Endodermal cell (in vitro differentiated cells): ENCODE measurements at regions not wholly inside any gene's neighbourhood (a gene's known extent, or its start where the extent isn't known, plus 50 kb on each side); places are given as distances from the start of the nearest gene placed in this dataset.
"Not testable (repeated sequence)": the region's sequence is repeated elsewhere in the genome, so short reads cannot be mapped to it uniquely, and the experiment has no call there.

Experiments
- DNase-seq: peaks from one replicate; pipeline ENCODE4 v3.0.0-alpha.2; 2017
- H3K27ac ChIP-seq: 2 replicates; pipeline ENCODE4 v1.5.1; 2013; ENCODE audit warnings: mild to moderate bottlenecking, low read depth, low read length, moderate library complexity
- H3K27me3 ChIP-seq: 2 replicates; pipeline ENCODE4 v1.6.1; 2013; ENCODE audit warnings: mild to moderate bottlenecking, low read length, moderate library complexity; ENCODE audit not compliant: insufficient read depth, control insufficient read depth, poor library complexity, severe bottlenecking
- H3K36me3 ChIP-seq: 2 replicates; pipeline ENCODE4 v1.7.0; 2013; ENCODE audit warnings: mild to moderate bottlenecking, low read length, moderate library complexity; ENCODE audit not compliant: control insufficient read depth, insufficient read depth
- H3K4me1 ChIP-seq: one replicate; pipeline ENCODE4 v1.7.0; 2013; ENCODE audit warnings: low read length; ENCODE audit not compliant: control insufficient read depth, insufficient read depth
- H3K4me3 ChIP-seq: 2 replicates; pipeline ENCODE4 v1.5.1; 2013; ENCODE audit warnings: mild to moderate bottlenecking, low read length, moderate library complexity
- H3K9ac ChIP-seq: 2 replicates; pipeline ENCODE4 v1.6.1; 2013; ENCODE audit warnings: mild to moderate bottlenecking, low read length, moderate library complexity; ENCODE audit not compliant: poor library complexity, severe bottlenecking; ENCODE audit errors: extremely low read depth
- H3K9me3 ChIP-seq: 2 replicates; pipeline ENCODE4 v1.6.1; 2013; ENCODE audit warnings: mild to moderate bottlenecking, low read length, moderate library complexity; ENCODE audit not compliant: control insufficient read depth
- H3K27ac Mint-ChIP-seq: 2 replicates; pipeline ENCODE4 v1.8.0; 2020; ENCODE audit warnings: mixed read lengths
- H3K27me3 Mint-ChIP-seq: 2 replicates; pipeline ENCODE4 v1.8.0; 2021; ENCODE audit warnings: mild to moderate bottlenecking, mixed read lengths; ENCODE audit not compliant: insufficient read depth
- H3K36me3 Mint-ChIP-seq: 2 replicates; pipeline ENCODE4 v1.8.0; 2020; ENCODE audit warnings: low read depth, mixed read lengths
- H3K4me1 Mint-ChIP-seq: 2 replicates; pipeline ENCODE4 v1.8.0; 2020; ENCODE audit warnings: mixed read lengths
- H3K4me3 Mint-ChIP-seq: 2 replicates; pipeline ENCODE4 v1.8.0; 2020; ENCODE audit warnings: mild to moderate bottlenecking, moderate library complexity, mixed read lengths
- H3K9me3 Mint-ChIP-seq: 2 replicates; pipeline ENCODE4 v1.8.0; 2020; ENCODE audit warnings: mild to moderate bottlenecking, mixed read lengths
- CTCF ChIP-seq: fragments of 200-600 bp; sonication (generic); conservative IDR thresholded peaks from 2 replicates; pipeline ENCODE4 v1.5.0; 2021; ENCODE audit warnings: antibody characterized with exemption, mild to moderate bottlenecking
- WGBS, 2 experiments: methylation state at CpG; one replicate each; pipeline versions ENCODE4 v1.1.5 to v1.1.7; 2013; ENCODE audit warnings: missing lambda C conversion rate in 2 of 2, mixed read lengths in 1 of 2; ENCODE audit not compliant: insufficient coverage in 1 of 2, insufficient read length in 1 of 2; 5-methylcytosine and 5-hydroxymethylcytosine counted together

GRCh38 chr7:16267953-16268820, 153.2 kb downstream of the CRPPA start:
- no peak for TF ChIP-seq CTCF
- peaks cover 11% of the 10 kb centered on the region for H3K4me1 ChIP-seq
- Mint-ChIP-seq H3K36me3 (no peaks in the 10 kb centered on the region), H3K4me1 (peaks cover 18% of the 10 kb centered on the region), H3K9me3 (peaks cover 3% of the 10 kb centered on the region), H3K4me3 (no peak overlapping the region), H3K27ac (no peak overlapping the region), H3K27me3 (no peaks in the 10 kb centered on the region)
- DNase-seq, result no peak
- no peaks in the 10 kb centered on the region for H3K36me3 ChIP-seq
- peaks cover 7% of the 10 kb centered on the region for H3K9me3 ChIP-seq
- no peaks in the 10 kb centered on the region for H3K27me3 ChIP-seq
- no peak overlapping the region for H3K4me3 ChIP-seq
- H3K9ac ChIP-seq, result no peak overlapping the region
- no peak overlapping the region for H3K27ac ChIP-seq
- 96 to 100% methylated on average over 1 to 4 of the region's 5 CpGs for WGBS, 2 experiments

DNA sequence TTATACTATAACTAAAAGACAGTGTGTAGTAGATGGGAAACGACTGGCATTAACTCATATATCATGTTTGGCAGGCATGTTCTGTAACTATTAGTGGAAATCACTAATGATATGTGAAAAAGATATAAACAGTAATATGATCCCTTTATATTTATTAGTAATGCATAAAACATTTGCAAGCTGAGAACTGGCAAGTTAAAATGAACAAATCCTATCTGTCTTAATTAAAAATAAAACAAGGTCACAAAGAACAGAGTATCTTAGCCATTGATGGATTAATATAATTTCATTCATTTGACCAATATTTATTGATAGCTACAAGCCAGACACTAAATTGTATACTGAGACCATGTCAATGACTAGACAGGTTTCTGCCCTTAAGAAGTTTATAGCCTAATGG, 154.5 kb downstream of the CRPPA start:
- WGBS, 2 experiments, result 86% methylated on average over 1 of the region's 1 CpG; no CpG with 5 or more reads in 1 of the 2 experiments

DNA sequence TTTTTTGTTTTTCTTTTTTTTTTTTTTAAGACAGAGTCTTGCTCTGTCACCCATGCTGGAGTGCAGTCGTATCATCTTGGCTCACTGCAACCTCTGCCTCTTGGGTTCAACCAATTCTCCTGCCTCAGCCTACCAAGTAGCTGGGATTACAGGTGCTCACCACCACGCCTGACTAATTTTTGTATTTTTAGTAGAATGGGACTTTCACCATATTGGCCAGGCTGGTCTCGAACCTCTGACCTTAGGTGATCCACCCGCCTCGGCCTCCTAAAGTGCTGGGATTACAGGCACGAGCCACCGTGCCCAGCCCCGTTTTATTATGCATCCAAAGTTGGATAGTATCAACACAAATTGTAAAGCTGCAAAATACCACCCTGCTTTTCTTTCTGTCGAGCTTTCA, 154.9 kb downstream of the CRPPA start:
- H3K36me3 Mint-ChIP-seq, H3K27me3 ChIP-seq, H3K4me3 Mint-ChIP-seq, DNase-seq, H3K9me3 Mint-ChIP-seq, H3K9me3 ChIP-seq, H3K9ac ChIP-seq, H3K27ac ChIP-seq, H3K27ac Mint-ChIP-seq, H3K36me3 ChIP-seq, H3K4me1 ChIP-seq, H3K4me3 ChIP-seq, H3K27me3 Mint-ChIP-seq, H3K4me1 Mint-ChIP-seq: not testable (repeated sequence)
- WGBS, 2 experiments, result 91 to 94% methylated on average over 6 to 9 of the region's 9 CpGs

More for the DNA sequence above, 154.5 kb downstream of the CRPPA start:
- Histone ChIP-seq H3K4me3 (no peak overlapping the region), H3K36me3 (no peaks in the 10 kb centered on the region), H3K27me3 (no peaks in the 10 kb centered on the region), H3K9ac (no peak overlapping the region), H3K27ac (no peak overlapping the region), H3K9me3 (peaks cover 7% of the 10 kb centered on the region), H3K4me1 (peaks cover 9% of the 10 kb centered on the region)
- no peak for TF ChIP-seq CTCF
- Mint-ChIP-seq H3K36me3 (no peaks in the 10 kb centered on the region), H3K27ac (no peak overlapping the region), H3K27me3 (no peaks in the 10 kb centered on the region), H3K4me1 (peaks cover 10% of the 10 kb centered on the region), H3K9me3 (no peaks in the 10 kb centered on the region), H3K4me3 (no peak overlapping the region)
- DNase-seq, result no peak
